ENCODE measurements at regions not wholly inside any gene's neighbourhood (a gene's known extent, or its start where the extent isn't known, plus 50 kb on each side); places are given as distances from the start of the nearest gene placed in this dataset.

GRCh38 chr2:118596620-118597019 is 250.8 kb downstream of the EN1 start:
- Histone ChIP-seq H3K27me3 (no peaks in the 10 kb centered on the region), H3K4me3 (ENCODE audit: low read depth, low read length) (no peak overlapping the region), H3K36me3 (no peaks in the 10 kb centered on the region), H3K4me1 (no peaks in the 10 kb centered on the region), H3K9me3 (no peaks in the 10 kb centered on the region)
- TF ChIP-seq CTCF (IDR thresholded peaks at IDR 0.05; ENCODE audit: low read depth, low read length), result no peak
- DNase-seq, result no peak

- Histone ChIP-seq H3K4me3 (ENCODE audit: low read depth, low read length) (no peak overlapping the region), H3K9me3 (no peaks in the 10 kb centered on the region), H3K27me3 (no peaks in the 10 kb centered on the region), H3K36me3 (no peaks in the 10 kb centered on the region), H3K4me1 (no peaks in the 10 kb centered on the region)
- no peak for DNase-seq
- no peak for TF ChIP-seq CTCF (IDR thresholded peaks at IDR 0.05; ENCODE audit: low read depth, low read length)
These were observed 254.2 kb downstream of the EN1 start for GRCh38 chr2:118593257-118593656.

- no peaks in the 10 kb centered on the region for H3K9me3 ChIP-seq
- no peaks in the 10 kb centered on the region for H3K4me1 ChIP-seq
- no peaks in the 10 kb centered on the region for H3K36me3 ChIP-seq
- no peaks in the 10 kb centered on the region for H3K27me3 ChIP-seq
- no peak for TF ChIP-seq CTCF (IDR thresholded peaks at IDR 0.05; ENCODE audit: low read depth, low read length)
- DNase-seq, result no peak
- no peak overlapping the region for H3K4me3 ChIP-seq (ENCODE audit: low read depth, low read length)
These were observed 256.2 kb downstream of the EN1 start for GRCh38 chr2:118591223-118591622.

- no peaks in the 10 kb centered on the region for H3K27me3 ChIP-seq
- no peak for TF ChIP-seq CTCF (IDR thresholded peaks at IDR 0.05; ENCODE audit: low read depth, low read length)
- H3K36me3 ChIP-seq, result no peaks in the 10 kb centered on the region
- H3K9me3 ChIP-seq, result no peaks in the 10 kb centered on the region
- H3K4me1 ChIP-seq, result no peaks in the 10 kb centered on the region
- H3K4me3 ChIP-seq (ENCODE audit: low read depth, low read length), result no peak overlapping the region
- DNase-seq, result no peak
These were observed 257.7 kb downstream of the EN1 start for GRCh38 chr2:118589721-118590120.

GRCh38 chr2:118588850-118589249 is 258.6 kb downstream of the EN1 start:
- H3K9me3 ChIP-seq, result no peaks in the 10 kb centered on the region
- no peaks in the 10 kb centered on the region for H3K27me3 ChIP-seq
- no peaks in the 10 kb centered on the region for H3K36me3 ChIP-seq
- no peak overlapping the region for H3K4me3 ChIP-seq (ENCODE audit: low read depth, low read length)
- no peak for TF ChIP-seq CTCF (IDR thresholded peaks at IDR 0.05; ENCODE audit: low read depth, low read length)
- DNase-seq, result no peak
- no peaks in the 10 kb centered on the region for H3K4me1 ChIP-seq

GRCh38 chr2:118586312-118586711 is 261.1 kb downstream of the EN1 start:
- no peak for DNase-seq
- no peaks in the 10 kb centered on the region for H3K27me3 ChIP-seq
- no peaks in the 10 kb centered on the region for H3K4me1 ChIP-seq
- no peak overlapping the region for H3K4me3 ChIP-seq (ENCODE audit: low read depth, low read length)
- H3K9me3 ChIP-seq, result no peaks in the 10 kb centered on the region
- no peaks in the 10 kb centered on the region for H3K36me3 ChIP-seq
- TF ChIP-seq CTCF (IDR thresholded peaks at IDR 0.05; ENCODE audit: low read depth, low read length), result no peak

All from BE2C (cell line).